HG02938 (cell line): ENCODE measurements at regions not wholly inside any gene's neighbourhood (a gene's known extent, or its start where the extent isn't known, plus 50 kb on each side); places are given as distances from the start of the nearest gene placed in this dataset.
"Not testable (repeated sequence)": the region's sequence is repeated elsewhere in the genome, so short reads cannot be mapped to it uniquely, and the experiment has no call there.

Experiments
- ATAC-seq: cut with Tn5 transposase; IDR thresholded peaks from one replicate; pipeline ENCODE4 v1.9.1; 2021; ENCODE audit warnings: mild to moderate bottlenecking, moderate library complexity; ENCODE audit not compliant: unreplicated experiment

DNA sequence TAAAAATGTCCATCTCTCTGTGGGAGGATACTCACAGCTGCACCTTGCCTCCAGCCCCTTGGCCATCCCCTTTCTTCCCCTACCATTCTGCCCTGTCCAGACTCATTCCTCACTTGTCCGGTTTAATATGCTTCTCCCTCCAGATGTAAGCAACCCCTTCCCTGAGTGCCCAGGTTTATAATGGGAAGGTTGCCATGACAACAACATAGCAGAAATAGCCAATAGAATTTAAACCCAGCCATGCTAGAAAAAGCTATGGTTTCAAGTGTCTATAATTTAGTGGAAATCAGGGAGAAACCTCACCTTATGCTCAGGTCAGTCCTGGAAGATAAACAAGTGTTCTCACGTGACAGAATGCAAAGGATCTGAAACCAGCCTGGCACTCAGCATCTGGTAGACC is 196.0 kb upstream of the FZD8 start:
- no peak for ATAC-seq

DNA sequence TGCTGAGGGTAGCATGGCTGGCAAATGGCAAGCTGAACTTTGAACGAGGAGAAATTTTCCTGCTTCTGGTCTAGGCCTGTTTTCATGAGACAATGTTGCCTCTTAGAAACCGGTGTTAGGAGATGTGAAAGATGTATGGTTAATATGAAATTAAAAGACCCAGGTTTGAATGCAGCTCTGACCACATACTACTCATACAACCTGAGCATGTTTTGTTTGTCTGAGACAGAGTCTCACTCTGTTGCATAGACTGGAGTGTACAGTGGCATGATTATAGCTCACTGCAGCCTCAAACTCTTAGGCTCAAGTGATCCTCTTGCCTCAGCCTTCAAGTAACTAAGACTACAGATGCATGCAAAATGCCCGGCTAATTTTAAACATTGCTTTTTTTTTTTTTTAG is 193.4 kb upstream of the FZD8 start:
- ATAC-seq = no peak

GRCh38 chr10:35834877-35835494 is 192.9 kb upstream of the FZD8 start:
- no peak for ATAC-seq

- ATAC-seq = no peak
These were observed 185.7 kb upstream of the FZD8 start for GRCh38 chr10:35827783-35828182.

DNA sequence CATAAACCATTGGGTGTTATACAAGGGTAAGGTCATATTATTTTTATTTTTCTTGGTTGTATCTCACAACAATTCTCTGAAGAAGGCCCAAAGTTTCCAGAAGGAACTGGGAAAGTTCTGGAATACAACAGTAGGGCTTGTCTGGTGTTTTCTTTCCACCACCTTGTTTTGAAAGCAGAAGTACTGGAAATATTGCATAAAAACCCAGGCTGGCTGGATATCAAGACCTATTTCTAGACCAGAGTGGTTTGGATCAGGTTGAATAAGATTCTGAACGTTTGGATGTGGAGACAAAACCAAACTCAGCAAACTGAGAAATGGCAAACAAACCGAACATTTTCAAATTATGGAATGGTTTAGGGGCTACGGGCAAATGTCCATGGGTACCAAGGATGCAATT is 182.6 kb upstream of the FZD8 start:
- no peak for ATAC-seq

DNA sequence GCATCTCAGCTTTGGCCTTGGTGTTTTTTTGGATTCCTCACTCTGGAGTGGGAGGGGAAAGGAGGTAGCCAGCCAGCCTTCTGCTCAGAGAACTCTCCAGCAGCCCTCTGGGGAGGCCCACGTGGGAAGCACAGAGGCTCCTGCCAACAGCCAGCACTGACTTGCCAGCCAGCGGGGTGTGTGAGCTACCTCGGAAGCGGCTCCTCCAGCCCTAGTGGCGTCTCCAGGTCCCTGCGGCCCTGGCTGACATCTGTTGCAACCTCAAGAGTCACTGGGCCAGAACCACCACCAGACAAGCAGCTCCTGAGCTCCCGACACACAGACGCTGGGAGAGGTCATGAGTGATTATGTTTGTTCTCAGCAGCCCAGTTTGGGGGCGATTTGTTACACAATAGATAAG is 180.2 kb upstream of the FZD8 start:
- no peak for ATAC-seq

- ATAC-seq = peak; percentile 87
These were observed 179.3 kb upstream of the FZD8 start for GRCh38 chr10:35821339-35821911.

GRCh38 chr10:35819736-35820135 is 177.6 kb upstream of the FZD8 start:
- no peak for ATAC-seq

- no peak for ATAC-seq
These were observed 176.9 kb upstream of the FZD8 start for GRCh38 chr10:35819011-35819410.

DNA sequence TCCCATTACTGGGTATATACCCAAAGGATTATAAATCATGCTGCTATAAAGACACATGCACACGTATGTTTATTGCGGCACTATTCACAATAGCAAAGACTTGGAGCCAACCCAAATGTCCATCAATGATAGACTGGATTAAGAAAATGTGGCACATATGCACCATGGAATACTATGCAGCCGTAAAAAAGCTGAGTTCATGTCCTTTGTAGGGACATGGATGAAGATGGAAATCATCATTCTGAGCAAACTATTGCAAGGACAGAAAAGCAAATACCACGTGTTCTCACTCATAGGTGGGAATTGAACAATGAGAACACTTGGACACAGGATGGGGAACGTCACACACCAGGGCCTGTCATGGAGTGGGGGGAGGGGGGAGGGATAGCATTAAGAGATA is 175.0 kb upstream of the FZD8 start:
- not testable (repeated sequence) for ATAC-seq

DNA sequence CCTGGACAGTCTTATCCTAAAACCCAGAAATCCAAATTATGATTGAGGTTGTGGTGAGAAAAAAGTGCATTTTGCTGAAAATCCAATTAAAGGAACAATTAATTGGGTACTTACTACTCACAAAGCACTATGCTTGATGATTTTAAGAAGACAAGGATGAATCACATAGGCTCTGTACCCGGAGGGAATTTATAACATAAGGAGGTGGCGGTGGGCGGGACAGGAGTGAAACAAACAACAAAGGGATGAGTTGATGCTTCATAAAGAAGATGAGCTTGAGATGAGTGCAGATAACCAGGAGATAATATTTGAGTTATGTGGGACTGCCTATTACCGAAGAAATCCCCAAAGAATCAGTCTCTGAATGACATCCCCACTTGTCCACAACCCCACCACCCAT is 171.1 kb upstream of the FZD8 start:
- ATAC-seq = no peak

DNA sequence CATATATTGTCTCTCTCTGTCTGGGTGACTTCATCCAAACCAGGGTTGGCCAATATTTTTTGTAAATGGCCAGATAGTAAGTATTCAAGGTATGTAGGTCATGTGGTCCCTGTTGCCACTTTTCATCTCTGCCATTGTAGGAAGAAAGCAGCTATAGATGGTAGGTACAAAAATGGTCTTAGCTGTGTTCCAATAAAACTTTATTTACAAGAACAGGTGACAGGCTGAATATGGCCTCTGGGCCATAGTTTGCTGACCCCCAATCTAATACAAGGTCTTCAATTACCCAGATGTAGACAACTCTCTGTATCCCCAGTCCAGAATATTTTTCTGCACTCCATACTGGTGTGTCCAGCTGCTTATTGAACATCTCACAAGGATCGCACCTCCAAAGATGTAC is 166.2 kb upstream of the FZD8 start:
- no peak for ATAC-seq

- no peak for ATAC-seq
These were observed 160.9 kb upstream of the FZD8 start for GRCh38 chr10:35803046-35803445.

- ATAC-seq = no peak
These were observed 155.1 kb upstream of the FZD8 start for GRCh38 chr10:35797187-35797586.

GRCh38 chr10:35795131-35795824 is 153.2 kb upstream of the FZD8 start:
- ATAC-seq = no peak

DNA sequence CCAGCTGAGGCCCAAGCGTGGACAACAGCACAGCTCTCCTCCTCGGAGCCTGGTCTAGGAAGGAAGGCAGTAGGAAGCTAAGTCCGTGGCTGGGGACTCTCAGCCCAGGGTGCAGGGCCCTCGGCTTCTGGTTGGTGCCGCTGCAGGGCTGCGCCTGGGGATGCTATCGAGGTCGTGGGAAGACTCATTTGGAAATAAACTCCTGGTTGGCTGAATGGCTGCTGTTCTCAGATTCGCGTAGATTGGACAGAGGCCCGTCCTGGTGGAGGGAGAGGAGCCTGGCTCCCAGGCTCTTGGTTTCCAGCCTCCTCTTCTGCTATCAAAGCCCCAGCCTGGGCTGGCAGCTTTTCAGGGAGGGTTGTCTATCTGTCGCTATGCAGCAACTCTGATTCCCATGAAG is 152.6 kb upstream of the FZD8 start:
- no peak for ATAC-seq

DNA sequence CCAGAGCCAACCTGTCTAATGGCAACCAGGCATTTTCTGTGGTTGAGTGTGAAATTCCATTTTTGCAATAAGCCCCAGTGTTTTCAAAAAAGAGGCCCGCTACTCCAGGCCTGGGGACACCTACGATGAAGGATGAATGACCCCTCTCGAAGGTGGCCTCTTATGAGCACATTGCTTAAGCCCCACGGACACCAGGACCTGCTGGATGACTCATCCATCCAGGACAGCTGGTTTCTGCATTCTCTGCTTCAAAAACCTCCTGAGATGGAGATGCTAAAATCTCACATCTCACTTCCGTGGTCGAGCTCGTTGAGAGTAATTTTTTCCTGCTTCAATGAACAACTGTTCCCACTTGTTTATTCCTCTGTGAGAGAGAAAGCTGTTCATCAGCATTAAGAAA is 150.2 kb upstream of the FZD8 start:
- no peak for ATAC-seq

GRCh38 chr10:35789996-35790395 is 147.9 kb upstream of the FZD8 start:
- no peak for ATAC-seq

DNA sequence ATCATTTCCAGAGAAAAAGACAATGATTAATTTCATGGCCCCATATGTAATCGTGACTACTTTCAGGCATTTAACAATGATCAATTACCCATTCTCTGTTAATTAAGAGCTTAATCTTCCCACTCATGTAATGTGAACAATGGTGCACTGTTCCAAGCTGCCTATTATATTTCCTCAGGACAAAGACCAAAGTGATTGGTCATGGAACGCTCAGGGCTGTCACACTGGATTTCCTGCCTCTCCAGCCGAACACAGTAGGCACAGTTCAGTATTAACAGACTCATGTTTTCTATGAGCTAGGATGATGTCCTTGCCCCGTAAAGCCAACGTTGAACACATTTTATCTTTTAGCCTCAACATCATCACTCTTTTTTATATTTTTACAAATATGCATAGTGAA is 142.7 kb upstream of the FZD8 start:
- ATAC-seq = no peak

DNA sequence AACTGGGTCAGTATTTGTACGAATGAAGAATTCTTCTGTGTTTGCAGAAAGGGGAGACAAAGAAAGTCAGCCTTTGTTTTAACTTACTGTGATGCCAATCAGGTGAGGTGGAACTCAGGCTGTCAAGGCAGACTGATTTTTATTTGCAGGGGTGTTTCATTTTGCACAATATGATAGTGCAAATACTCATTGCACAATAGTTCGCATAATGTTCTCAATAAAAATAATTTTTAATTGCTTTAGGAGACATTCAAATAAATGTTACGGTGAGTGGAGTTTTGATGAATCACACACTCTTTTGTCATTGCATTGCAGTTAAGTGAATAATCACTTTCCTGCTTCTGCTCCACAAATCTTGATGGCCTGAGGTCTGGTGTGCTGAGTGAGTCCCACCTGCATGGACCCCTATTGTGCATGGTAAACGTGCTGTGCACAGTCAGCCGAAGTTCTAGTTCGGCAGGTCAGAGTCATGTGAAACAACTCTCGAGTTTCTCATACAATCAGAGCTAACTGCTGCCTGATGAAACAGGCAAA is 141.3 kb upstream of the FZD8 start:
- no peak for ATAC-seq

DNA sequence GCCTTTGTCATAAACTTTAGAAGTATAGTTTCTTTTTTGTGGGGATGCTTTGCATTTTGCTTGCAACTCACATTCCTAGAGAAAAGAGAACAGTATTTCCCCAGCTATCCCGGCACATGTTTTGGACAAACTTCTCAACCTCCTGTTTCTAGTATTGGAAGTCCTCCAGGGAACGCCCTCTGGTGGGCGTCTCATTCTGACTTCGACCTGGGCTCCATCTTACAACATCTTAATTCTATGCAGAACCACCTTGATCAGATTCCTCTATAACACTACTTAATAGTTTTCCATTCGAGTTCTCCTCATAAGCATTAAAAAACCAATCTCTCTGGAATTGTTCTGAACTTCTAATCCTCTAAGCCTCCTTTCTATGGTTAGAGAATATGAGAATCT is 139.5 kb upstream of the FZD8 start:
- no peak for ATAC-seq

GRCh38 chr10:35780970-35781642 is 139.0 kb upstream of the FZD8 start:
- ATAC-seq = no peak
